Heart right ventricle (tissue), 16 donors: ENCODE measurements at regions not wholly inside any gene's neighbourhood (a gene's known extent, or its start where the extent isn't known, plus 50 kb on each side); places are given as distances from the start of the nearest gene placed in this dataset.

ENCODE experiments used
- ATAC-seq, 8 donors: fragments of 200-7000 bp; cut with Tn5 transposase; one replicate each; pipeline ENCODE4 v1.9.1; 2020; ENCODE audit warnings: mild to moderate bottlenecking in 8 of 8, moderate library complexity in 8 of 8, moderate number of reproducible peaks in 1 of 8
- DNase-seq, 2 donors: peaks; one replicate each; pipeline ENCODE4 v3.0.0-alpha.2; 2020
- H3K27ac ChIP-seq, 10 donors: fragments of 200-600 bp; sonication (generic) in 2 of 10; one replicate each; pipeline versions ENCODE4 v1.5.0 to v1.8.0; 2020 to 2022; ENCODE audit warnings: mild to moderate bottlenecking in 3 of 10
- H3K27me3 ChIP-seq, 7 donors: fragments of 200-600 bp; one replicate each; pipeline ENCODE4 v1.8.0; 2021 to 2022; ENCODE audit warnings: mild to moderate bottlenecking in 2 of 7
- H3K36me3 ChIP-seq, 9 donors: fragments of 200-600 bp; sonication (generic) in 1 of 9; one replicate each; pipeline versions ENCODE4 v1.5.0 to v1.8.0; 2020 to 2022; ENCODE audit warnings: mild to moderate bottlenecking in 2 of 9
- H3K4me1 ChIP-seq, 9 donors: fragments of 200-600 bp; sonication (generic) in 1 of 9; one replicate each; pipeline versions ENCODE4 v1.5.0 to v1.8.0; 2020 to 2022; ENCODE audit warnings: mild to moderate bottlenecking in 4 of 9
- H3K4me3 ChIP-seq, 10 donors: fragments of 200-600 bp; sonication (generic) in 2 of 10; one replicate each; pipeline versions ENCODE4 v1.5.0 to v1.8.0; 2020 to 2022; ENCODE audit warnings: mild to moderate bottlenecking in 7 of 10, moderate library complexity in 2 of 10
- H3K9me3 ChIP-seq, 11 donors: fragments of 200-600 bp in 10 of 11; sonication (generic) in 2 of 11; one replicate each; pipeline versions ENCODE4 v1.5.0 to v1.8.0; 2013 to 2022; ENCODE audit warnings: mild to moderate bottlenecking in 2 of 11, control low read depth in 1 of 11, moderate library complexity in 1 of 11
- CTCF ChIP-seq, 9 donors: fragments of 200-600 bp; sonication (generic) in 2 of 9; IDR thresholded peaks; one replicate each; pipeline versions ENCODE4 v1.5.0 to v1.8.0; 2021 to 2022; ENCODE audit warnings: antibody characterized with exemption in 9 of 9, mild to moderate bottlenecking in 5 of 9, moderate library complexity in 1 of 9
- WGBS, 2 donors: extraction: QIAGEN DNeasy Blood & Tissue Kit; methylation state at CpG; one replicate each; pipeline ENCODE4 v1.1.7; 2013; ENCODE audit warnings: inconsistent platforms in 1 of 2; 5-methylcytosine and 5-hydroxymethylcytosine counted together
- intact Hi-C, 10 donors: fragments of 100-400 bp; cut with DNase I; formaldehyde crosslinking; loops; one replicate each; pipeline versions ENCODE4 v1.11.1 to v1.14.2; 2022
- donor health status: Arrhythmogenic right ventricular cardiomyopathy.
- donor health status: ischemic (EF 13 %, LVEDD 7.1; RV severe dilation, severe dysfunction).
- donor health status: healthy with polysubstance abuse.
- donor health status: DM: no; HTN: yes; CAD: no.
- donor health status: DM: no; HTN: no; CAD: no.
- donor health status: ischemic (EF 25% LVEDD 6.9; RV normal size, moderate dysfunction).
- donor health status: ischemic (EF 25% LVEDD 5.7; RV mildly dilated, moderate dysfunction).
- donor health status: healthy.
- donor health status: DM: yes; HTN: yes; CAD: no.
- donor health status: Ischemic cardiomyopathy.
- donor health status: ischemic (EF 35%, LVEDD 5.7; RV mildly dilated, moderate dysfunction).
- donor health status: nonischemic (EF 11% LVEDD 7.7; RV severe dilation, severe dysfunction).
- donor health status: DM: yes; HTN: yes; CAD: no.
- donor health status: PGD.
- donor health status: ischemic (EF 29% LVEDD 5.4; RV normal size, mild dysfunction).
- donor health status: nonischemic (EF 23%, LVEDD 6.1; RV moderate dilation, normal function).

GRCh38 chr6:85069577-85069976 lies 305.2 kb upstream of the TBX18 start:
- WGBS, 2 donors, result 98% methylated on average over 1 of the region's 1 CpG
- TF ChIP-seq CTCF (IDR thresholded peaks at IDR 0.05), result no peak
- Histone ChIP-seq H3K27me3 (no peaks in the 10 kb centered on the region), H3K36me3 (no peaks in the 10 kb centered on the region), H3K27ac (no peak overlapping the region), H3K9me3 (peaks cover 0 to 18% (median 0%) of the 10 kb centered on the region in 11 donors), H3K4me1 (no peaks in the 10 kb centered on the region), H3K4me3 (no peak overlapping the region)
- no peak for ATAC-seq
- intact Hi-C loops, result no loop called here
- no peak for DNase-seq

- TF ChIP-seq CTCF (IDR thresholded peaks at IDR 0.05), result no peak
- Histone ChIP-seq H3K36me3 (no peaks in the 10 kb centered on the region), H3K27me3 (no peaks in the 10 kb centered on the region), H3K9me3 (peaks cover 0 to 18% (median 0%) of the 10 kb centered on the region in 11 donors), H3K27ac (no peak overlapping the region), H3K4me1 (no peaks in the 10 kb centered on the region), H3K4me3 (no peak overlapping the region)
- intact Hi-C loops, result no loop called here
- no peak for DNase-seq
- 80 to 89% methylated on average over 2 of the region's 2 CpGs for WGBS, 2 donors
- ATAC-seq, result no peak
These were observed 303.8 kb upstream of the TBX18 start for GRCh38 chr6:85068221-85068620.

- Histone ChIP-seq H3K9me3 (peaks cover 0 to 11% (median 0%) of the 10 kb centered on the region in 11 donors), H3K27ac (no peak overlapping the region), H3K36me3 (no peaks in the 10 kb centered on the region), H3K4me3 (no peak overlapping the region), H3K27me3 (peaks cover 0 to 3% (median 0%) of the 10 kb centered on the region in 7 donors), H3K4me1 (no peaks in the 10 kb centered on the region)
- ATAC-seq (no peak), DNase-seq (no peak)
- intact Hi-C loops, result no loop called here
- WGBS, 2 donors, result 48 to 66% methylated on average over 5 of the region's 5 CpGs
- TF ChIP-seq CTCF (IDR thresholded peaks at IDR 0.05), result no peak
These were observed 301.9 kb upstream of the TBX18 start for GRCh38 chr6:85066266-85066665.

DNA sequence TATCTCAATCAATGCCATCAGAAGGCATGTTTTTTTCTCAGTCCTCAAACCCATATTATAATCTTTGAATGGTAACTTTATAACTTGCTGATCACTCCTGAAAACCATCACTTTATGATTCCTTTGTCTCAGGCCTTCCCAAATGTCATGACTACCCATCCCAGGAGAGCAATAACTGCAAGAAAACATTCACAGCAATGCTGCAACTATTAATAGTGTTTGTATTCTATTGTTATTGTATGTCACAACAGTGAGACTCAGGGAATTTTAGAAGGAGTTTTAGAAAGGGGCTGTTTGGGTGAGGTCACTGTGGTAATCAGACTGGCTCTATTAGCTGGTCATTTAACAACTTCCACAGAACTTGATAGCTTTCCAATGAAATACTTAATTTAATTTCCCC lies 301.4 kb upstream of the TBX18 start:
- no peaks in the 10 kb centered on the region for H3K4me1 ChIP-seq
- H3K4me3 ChIP-seq, result no peak overlapping the region
- no peak for DNase-seq
- intact Hi-C loops, result no loop called here
- peaks cover 0 to 7% (median 0%) of the 10 kb centered on the region in 7 donors for H3K27me3 ChIP-seq
- ATAC-seq, result no peak
- peaks cover 0 to 10% (median 0%) of the 10 kb centered on the region in 11 donors for H3K9me3 ChIP-seq
- no peaks in the 10 kb centered on the region for H3K36me3 ChIP-seq
- H3K27ac ChIP-seq, result no peak overlapping the region
- no peak for TF ChIP-seq CTCF (IDR thresholded peaks at IDR 0.05)

DNA sequence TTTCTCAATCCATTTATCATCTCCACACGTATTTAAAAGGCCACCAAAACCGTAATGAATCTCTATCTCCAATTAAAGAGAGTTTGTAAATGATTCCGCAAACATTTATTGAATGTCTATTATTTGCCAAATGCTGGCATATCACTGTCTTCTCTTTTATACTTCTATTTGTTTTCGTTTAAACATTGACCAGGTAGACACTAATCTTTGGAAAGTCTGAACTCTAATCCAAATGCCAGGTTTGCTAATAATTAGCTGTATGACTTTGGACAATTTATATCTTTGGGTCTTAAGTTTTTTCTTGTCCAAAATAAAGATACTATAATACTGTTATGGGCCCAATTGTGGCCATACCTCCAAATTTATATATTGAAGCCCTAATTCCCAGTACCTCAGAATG lies 299.2 kb upstream of the TBX18 start:
- no peak overlapping the region for H3K4me3 ChIP-seq
- DNase-seq (no peak), ATAC-seq (no peak)
- H3K27me3 ChIP-seq, result peaks cover 0 to 7% (median 0%) of the 10 kb centered on the region in 7 donors
- no peaks in the 10 kb centered on the region for H3K36me3 ChIP-seq
- no peaks in the 10 kb centered on the region for H3K9me3 ChIP-seq
- intact Hi-C loops, result no loop called here
- no peak for TF ChIP-seq CTCF (IDR thresholded peaks at IDR 0.05)
- H3K4me1 ChIP-seq, result no peaks in the 10 kb centered on the region
- 65 to 69% methylated on average over 4 of the region's 4 CpGs for WGBS, 2 donors
- H3K27ac ChIP-seq, result no peak overlapping the region
